RPMI7951 (cell line): ENCODE measurements at regions not wholly inside any gene's neighbourhood (a gene's known extent, or its start where the extent isn't known, plus 50 kb on each side); places are given as distances from the start of the nearest gene placed in this dataset.
A peak's percentile ranks its signal among the peaks of the same experiment; 100 is the strongest.

Experiments used
- DNase-seq: peaks from one replicate; pipeline ENCODE4 v3.0.0-alpha.2; 2012; ENCODE audit warnings: low read depth

DNA sequence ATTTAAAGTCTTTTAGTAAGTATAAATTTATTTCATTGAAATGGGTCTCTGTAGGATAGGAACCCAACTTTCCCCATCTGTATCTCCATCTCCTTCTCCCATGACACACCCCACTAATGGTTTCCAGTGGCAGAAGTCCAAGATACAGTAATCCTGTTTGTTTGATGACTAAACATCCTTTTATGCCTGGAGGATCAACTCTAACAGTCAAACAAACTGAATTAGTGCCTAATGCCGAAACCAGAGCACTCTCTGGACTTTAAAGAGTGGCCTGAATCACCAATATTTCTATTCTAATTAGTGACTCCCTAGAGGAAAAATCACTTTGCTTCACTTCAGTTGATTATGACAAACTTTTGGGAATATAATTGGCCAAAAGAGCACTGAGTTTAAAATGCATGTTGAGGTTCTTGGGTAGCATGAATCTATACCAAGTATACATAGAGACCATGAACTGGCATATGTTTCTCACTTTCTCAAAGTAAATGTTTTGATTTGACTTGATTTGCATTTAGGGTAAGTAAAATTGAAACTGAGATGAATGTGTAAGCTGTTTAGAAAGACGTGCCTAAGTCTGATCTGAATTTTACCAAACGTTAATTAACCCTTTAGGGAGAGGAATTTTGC is 776.4 kb upstream of the NRSN1 start:
- peak; percentile 80 for DNase-seq

DNA sequence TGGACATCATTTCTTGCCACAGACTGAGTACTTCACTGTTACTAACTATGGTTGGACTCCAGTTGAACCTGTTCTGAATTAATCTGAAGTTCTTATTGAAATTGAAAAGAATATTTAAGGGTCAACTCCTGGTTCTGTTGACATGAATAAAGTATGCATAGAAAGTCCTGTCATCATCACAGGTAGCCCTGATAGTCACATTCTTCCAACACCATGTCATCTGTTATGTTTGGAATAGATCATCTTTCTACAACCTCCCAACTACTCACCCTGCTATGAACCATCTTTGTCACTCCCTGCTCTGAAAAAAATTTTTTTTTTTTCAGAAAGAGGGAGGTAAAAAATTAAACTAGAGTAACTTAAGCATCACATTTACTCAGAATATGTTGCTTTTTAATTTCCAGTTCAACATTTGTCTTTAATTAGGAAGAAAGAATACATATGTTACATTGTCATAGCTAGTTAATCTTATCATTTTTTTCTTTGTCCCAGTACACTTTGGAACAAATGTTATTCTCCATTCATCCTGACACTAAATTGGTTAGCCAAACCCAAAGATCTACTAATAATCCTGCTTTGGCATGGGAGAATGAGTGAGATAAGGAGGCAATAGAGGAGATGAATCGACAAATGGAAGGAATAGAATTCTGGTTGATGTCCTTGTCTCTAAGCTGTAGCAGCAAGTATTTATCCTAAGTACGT is 775.1 kb upstream of the NRSN1 start:
- no peak for DNase-seq

DNA sequence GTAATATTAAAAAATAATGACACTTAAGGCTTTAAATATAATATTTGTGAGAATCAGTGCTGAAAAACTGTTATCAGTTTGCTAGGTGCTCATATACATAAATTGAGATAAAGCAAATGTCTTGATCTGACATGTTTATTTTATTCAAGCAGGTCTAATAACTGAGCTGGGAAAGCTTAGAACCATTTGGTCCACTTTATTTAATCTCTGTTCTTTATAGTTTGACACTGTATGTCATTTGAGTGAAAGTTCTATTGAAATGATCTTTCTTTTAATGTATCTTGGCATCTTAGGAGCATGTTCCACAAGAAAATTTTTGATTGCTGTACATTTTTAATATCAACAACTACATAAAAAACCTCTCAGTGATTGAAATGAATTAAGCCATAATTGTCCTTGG is 772.0 kb upstream of the NRSN1 start:
- no peak for DNase-seq

DNA sequence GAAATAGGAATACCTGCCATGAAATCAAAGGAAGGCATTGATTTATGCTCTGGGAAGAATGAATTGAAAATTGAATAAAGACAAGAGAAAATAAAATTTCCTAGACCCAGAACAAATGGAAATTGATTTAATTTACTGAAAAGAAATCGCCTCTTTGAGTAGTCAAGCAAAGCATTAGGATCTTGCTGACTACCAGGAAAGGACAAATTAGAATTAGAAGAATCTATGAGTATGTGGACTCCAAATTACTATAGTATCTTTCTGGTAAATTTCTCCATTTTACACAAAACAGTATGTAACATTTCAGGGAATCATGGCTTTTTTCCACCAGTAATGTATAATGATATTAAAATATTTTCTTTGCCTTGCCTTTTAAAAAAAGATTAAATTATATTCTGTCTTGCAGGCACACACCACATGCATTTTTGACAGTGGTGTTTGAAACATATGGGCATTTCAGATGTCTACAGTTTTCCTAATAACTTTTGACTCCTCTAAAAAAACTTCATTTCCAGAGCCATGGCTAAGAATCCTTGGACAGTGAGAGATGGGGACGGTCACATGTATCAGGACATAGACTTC is 768.7 kb upstream of the NRSN1 start:
- DNase-seq, result no peak

DNA sequence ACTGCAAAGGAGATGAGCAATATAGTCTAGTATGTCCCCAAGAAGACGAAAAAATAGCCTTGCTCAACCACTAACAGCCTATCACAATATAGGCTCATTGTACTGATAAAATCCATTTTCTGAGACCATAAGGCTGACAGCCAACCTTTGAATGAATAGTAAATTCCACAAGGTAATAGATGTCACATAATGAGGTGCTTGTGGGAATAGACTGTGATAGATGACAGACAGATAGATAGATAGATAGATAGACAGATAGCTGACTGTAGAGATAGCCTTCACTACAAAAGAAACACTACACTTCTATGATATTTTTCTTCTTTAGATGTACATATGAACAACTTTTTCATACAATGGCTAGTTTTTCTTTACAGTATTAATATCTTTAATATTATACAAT is 760.3 kb upstream of the NRSN1 start:
- DNase-seq, result no peak

DNA sequence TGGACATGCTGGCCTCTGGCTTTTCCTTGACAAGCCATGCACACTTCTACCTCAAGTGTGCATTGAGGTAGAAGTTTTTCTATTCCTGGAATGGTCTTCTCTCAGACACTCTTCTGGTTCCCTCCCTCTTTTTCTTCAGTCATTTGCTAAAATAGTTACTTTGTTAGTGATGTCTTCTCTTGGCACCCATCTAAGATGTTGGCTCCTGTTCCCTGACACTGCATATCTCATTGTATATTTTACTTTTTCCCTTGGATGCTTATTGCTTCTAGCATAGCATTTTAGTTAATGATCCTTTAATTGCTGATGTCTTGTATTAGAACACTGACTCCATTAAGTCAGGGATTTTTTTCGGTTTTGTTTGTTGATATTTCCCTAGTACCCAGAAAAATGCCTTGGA is 758.7 kb upstream of the NRSN1 start:
- DNase-seq, result no peak

DNA sequence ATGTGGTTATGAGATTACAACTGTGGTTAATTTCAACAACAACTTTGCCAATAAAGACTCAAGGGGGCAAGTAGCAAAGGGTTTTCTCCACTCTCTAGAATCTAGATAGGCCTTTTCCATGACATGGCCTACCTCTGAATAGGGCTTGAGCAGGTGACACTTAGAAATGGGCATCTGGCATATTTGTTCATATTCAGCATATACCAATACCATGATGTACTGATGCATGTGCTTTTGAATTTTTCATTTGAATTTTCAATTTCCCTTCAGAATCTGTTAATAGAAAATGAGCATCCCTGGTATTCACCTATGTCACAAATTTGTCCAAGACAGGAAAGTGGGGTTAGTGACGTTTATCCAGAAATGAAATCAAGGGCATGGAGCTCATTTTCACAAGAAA is 757.5 kb upstream of the NRSN1 start:
- no peak for DNase-seq

DNA sequence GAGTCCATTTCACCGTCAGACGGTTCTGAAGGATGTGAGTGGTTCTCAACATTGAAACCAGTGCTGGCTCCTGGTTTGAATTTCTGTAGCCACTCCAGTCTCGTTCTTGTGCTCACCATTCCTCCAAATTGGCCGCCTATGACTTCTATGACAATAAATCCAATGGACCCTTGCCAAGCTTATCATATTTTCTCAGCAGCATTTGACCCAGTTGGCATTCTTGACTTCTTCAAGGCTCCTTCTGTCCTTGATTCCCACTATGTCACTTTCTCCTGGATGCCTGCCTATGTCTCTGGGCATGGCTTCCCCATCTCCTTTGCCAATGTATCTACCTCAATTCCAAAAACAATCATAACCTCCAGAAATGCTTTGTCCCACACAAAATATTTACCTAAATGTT is 756.0 kb upstream of the NRSN1 start:
- no peak for DNase-seq

DNA sequence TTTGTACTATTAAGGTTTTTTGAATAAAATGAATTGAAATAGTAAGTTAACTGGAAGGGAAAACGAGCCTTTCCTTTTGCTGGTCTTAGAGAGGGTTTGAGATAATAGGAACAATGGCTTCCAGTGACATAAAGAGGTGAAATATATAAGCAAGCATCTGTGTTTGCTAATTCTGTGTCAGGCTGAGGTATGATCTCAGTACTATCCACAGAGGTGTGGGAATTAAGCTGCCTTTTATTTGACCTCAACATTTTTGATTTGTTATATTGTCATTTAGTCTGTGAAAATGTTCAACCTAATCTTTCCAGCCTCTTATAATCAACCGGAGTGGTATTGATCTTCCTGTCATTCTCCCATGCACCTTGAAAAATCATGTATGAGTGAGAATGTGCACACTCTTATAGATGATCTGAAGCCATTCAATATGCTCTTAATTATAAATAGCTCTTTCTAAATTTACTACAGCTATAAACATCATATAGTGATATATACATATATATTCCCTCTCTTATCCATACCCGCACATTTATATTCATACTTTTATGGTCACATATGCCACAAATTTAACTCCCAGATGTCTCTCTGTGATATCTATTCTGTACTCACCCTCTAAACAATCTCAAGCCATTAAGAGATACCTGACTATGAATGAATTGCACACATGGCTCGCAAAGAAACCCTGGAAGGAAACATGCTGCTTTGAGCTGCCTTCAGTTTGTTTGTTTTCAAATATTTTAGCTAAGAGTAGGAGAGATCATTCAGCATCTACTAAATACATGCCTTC is 754.7 kb upstream of the NRSN1 start:
- no peak for DNase-seq

DNA sequence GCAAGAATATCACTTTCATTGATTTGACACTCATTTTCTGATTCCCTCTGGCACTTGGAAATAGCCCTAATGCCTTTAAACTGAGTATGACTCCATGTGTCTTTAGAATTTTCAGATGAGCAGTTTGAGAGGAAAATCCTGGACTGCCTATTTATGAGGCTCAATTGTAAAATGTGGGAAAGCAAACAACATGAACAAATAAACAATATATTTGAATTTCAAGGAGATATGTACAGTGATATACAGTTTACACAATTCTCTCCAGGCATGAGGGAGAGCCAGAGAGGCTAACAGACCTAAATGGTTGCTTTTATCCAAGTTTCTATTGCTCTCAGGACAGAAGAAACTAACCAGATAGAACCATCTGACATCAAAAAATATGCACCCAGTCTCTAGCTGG is 748.2 kb upstream of the NRSN1 start:
- DNase-seq, result no peak

DNA sequence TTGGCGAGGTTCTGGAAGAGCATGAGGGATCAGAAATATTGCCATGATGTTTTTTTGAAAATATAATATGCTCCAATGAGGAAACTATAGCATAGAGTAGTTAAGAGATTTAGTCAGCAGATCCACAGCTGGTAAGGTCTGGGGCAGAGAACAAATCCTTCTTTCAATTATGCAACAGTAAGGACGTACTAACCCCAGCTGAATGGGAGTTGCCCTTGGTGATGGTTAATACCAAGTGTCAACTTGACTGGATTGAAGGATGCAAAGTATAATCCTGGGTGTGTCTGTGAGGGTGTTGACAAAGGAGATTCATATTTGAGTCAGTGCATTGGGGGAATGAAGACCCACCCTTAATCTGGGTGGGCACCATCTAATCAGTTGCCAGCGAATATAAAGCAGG is 745.5 kb upstream of the NRSN1 start:
- no peak for DNase-seq

DNA sequence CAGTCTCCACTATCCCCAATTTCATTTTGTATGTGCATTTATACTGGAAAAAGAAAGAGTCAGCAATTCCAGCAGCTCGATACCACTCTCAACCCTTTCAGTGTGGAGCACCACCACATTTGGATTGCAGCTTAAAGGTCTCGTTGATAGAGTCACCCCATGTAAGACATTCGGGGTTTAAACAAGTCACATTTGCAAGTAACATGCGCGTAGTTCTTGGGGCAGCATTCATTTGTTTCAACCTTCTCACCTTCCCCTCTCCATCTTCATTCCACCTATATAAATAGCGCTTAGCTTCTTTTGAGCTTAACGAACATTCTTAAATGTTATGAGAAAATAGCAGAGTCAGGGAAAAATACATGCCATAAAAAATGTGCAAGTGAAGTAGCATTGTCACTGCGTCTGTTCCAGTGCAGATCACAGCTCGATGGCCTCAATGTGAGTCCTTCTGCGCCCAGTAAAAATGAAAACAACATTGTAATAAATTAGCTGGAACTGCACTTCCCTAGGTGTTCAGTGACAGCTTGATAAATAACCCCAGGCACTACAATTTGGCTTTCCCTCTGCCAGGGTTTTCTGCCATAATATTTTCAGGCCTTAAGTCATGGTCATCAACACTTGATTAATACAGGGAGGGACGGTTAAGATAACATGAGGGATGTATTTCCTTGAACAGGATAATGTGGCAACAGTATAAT is 737.8 kb upstream of the NRSN1 start:
- DNase-seq, result no peak

DNA sequence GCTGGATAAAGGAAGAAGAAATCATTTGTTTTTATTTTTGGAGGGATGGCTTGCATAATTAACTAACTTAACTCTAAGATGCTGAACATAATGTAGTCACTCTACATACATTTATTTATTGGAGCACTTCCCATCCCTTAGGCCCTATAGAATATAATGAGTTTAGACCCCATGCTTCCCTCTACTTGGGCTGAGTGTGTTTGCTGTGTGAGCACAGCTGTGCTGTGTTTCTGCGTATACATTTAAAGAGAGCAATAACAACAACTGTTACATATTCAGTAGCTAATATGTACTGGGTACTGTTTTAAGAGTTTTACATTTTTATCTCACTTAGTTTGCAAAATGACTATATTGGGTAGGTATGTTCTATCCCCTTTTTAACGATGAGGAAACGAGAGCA is 736.6 kb upstream of the NRSN1 start:
- DNase-seq, result no peak

DNA sequence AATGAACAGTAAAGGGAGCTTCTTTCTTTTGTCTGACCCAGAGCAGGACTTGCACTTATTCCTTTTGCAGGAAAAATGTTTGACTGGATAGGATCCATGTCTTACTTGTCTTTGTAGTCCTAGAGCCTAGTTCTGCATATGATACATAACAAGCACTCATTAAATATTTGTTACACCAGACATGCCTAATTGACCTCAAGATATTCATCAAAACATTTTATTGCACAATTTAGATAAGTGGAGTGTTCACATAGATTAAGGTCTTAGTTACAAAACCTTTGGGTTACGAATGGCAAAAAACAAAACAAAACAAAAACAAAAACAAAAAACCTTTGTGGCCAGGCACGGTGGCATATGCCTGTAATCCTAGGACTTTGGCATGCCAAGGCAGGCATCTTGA is 735.8 kb upstream of the NRSN1 start:
- no peak for DNase-seq

DNA sequence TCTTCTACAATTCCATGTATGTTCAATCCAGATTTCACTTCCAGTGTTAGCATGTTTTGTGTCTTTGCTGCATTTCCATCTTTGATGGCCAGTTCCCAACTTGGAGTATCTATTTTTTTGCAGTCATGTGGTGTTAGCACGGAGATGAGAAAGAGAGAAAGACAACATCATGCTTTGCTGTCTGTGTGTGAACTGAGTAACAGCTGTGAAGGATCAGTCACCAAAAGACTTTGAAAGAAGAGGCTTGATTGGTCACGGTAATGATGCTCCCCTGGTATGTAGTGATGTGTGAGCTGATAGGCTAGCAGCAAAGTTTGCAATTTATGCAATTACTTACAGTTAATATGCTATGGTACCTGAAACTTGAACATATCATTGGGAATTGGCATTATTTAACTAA is 731.3 kb upstream of the NRSN1 start:
- no peak for DNase-seq

DNA sequence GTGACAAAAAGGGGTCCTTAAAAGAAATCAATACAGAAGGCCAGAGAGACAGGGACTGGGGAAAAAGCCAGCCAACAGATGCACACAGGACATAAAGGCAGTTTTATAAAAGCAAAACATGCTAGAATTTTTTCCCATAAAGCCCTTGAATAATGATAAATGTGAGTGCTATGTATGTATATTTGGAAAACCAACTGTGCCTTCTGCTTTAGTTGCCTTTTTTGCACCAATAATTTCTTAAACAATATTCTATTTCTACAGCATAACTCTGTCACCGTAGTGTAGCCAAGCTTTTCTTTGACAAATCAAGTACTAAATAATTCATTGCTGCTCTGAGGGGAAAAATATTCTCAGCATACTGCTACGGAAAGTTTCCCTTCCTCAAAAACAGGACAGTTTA is 730.6 kb upstream of the NRSN1 start:
- no peak for DNase-seq

DNA sequence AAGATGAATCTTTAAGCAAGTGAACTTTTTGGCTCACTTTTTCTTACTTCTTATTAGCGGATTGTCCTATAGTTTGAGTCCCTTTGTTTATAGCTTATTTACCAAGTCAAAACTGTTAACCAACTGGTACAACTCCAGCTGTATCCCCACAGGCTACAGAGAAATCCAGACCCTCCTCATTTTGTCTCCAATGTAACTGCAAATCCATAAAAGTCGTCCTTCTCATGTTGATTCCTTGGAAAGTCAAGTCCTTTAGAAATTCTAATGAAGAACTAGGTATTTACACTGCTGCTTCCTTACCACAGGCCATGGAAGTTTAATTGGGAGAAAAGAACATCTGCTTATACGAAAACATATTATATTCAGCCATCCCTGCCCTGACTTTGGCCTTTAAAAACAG is 729.1 kb upstream of the NRSN1 start:
- DNase-seq, result no peak

DNA sequence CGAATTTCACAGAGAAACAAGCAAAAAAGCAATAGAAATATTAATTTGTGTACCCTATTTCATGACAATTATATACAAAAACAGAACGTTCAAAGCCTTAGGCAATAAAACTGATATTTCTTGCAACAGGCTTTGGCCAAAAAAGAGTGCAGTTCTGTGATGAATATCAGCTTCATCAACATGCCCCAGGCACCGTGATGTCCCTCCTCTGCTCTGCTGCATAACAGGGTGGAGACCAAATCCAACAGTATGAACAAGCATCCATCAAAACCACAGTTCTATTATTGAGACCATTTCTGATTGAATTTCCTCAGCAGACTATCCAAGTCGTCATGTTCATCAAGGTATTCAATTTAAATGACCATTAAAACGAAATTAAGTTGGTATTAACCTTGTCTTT is 722.6 kb upstream of the NRSN1 start:
- no peak for DNase-seq

DNA sequence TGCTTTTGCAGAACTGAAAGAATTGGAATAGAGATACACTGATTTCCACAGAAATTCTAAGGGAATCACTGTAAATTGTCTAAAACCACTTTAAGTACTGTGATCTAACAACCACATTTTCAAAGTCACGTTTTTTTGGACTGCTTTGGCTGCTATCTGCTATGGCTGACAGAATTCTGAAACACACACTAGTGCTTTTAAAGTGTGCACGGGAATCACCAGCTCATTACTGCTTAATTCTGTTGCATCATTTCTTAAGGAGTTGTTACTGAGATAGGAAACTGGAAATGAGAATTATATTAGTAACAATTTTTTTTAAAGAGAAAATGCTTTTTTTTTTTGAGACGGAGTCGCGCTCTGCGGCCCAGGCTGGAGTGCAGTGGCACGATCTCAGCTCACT is 716.5 kb upstream of the NRSN1 start:
- no peak for DNase-seq

DNA sequence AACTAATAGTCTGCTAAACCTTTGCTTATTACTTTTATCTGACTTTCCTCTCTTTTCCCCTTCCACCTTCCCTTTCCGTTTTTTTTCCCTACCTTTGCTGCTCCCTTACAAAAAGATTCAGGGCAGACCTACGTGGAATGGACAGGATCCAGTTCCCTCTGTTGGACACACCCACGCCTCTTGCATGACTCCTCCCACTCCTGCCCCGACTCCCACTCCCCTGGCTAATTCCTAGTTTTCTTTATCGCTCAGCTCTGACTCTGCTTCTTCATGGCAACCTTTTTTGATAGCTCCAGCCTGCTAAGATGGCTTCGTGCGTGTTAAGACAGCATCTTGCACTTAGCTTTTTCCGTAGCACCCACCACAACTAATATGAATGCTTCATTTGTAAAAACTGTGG is 715.6 kb upstream of the NRSN1 start:
- DNase-seq, result no peak

DNA sequence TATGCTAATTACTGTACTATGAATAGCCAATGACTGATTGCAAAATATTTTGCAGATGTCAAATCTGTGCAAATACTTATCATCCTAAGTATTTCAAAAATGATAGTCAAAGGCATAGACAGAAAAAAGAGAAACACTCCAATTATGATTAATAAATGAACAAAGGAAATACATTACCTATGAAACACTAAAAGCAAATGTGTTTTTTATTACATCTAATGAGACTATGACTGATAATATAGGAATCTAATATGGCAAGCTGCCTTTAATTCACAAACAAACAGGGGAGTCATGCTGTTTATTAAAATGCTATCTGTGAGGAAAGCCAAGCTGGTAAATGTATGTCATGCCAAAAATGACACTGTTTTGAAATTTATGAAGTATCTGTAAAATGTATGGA is 713.2 kb upstream of the NRSN1 start:
- no peak for DNase-seq

DNA sequence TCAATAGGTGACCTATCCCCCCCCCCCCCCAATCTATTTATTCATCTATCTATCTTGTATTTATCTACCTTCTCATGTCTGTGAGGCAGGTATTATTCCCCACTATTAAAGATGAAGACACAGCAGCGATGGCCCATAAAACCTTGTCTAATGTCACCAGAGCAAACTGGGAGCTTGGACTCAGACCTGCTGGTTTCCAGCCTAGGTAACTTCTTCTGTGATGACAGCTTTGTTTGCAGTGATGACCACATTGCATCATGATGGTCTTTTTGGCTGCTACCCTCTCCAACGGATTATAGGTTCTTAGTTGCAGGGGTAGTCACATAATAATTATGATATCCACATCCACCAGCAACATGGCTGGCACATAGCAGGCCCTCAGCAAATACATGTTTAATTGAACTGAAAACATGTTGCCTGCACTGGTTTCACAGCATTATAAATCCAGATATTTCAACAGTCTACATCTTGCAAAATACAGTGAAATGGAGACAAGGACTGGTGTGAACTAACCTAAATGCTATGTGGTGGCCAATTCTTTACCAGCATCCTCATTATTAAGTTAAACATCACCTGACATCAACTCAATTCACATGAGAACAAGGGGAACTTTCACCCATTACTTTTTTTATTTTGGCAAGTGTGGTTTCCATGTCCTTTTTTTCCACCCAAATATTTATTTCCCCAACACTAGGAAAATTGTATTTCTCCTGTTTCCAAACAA is 712.5 kb upstream of the NRSN1 start:
- DNase-seq, result no peak
